NT2/D1 (cell line): ENCODE measurements at regions not wholly inside any gene's neighbourhood (a gene's known extent, or its start where the extent isn't known, plus 50 kb on each side); places are given as distances from the start of the nearest gene placed in this dataset.
A peak's percentile ranks its signal among the peaks of the same experiment; 100 is the strongest.

Experiments used
- DNase-seq: peaks from one replicate; pipeline ENCODE4 v3.0.0-alpha.2; 2011; ENCODE audit warnings: low read depth, low spot score
- H3K27me3 ChIP-seq: 2 replicates; pipeline ENCODE4 v1.6.0; 2011; ENCODE audit warnings: mild to moderate bottlenecking; ENCODE audit not compliant: insufficient read length, insufficient read depth
- H3K36me3 ChIP-seq: 2 replicates; pipeline ENCODE4 v1.6.1; 2011; ENCODE audit warnings: mild to moderate bottlenecking, low read length, mixed read lengths; ENCODE audit not compliant: insufficient read depth, insufficient read length
- H3K4me1 ChIP-seq: 2 replicates; pipeline ENCODE4 v1.5.1; 2011; ENCODE audit not compliant: insufficient read depth, insufficient read length
- H3K4me3 ChIP-seq: 2 replicates; pipeline ENCODE4 v1.5.1; 2011; ENCODE audit warnings: low read depth; ENCODE audit not compliant: insufficient read length
- H3K9ac ChIP-seq: 2 replicates; pipeline ENCODE4 v1.6.0; 2011; ENCODE audit warnings: low read depth; ENCODE audit not compliant: insufficient read length
- H3K9me3 ChIP-seq: 2 replicates; pipeline ENCODE4 v1.5.1; 2011; ENCODE audit warnings: mild to moderate bottlenecking, low read length; ENCODE audit not compliant: insufficient read depth
- SUZ12 ChIP-seq: IDR thresholded peaks from 2 replicates; pipeline ENCODE4 v1.6.1; 2011; ENCODE audit not compliant: insufficient read length, insufficient read depth; ENCODE audit errors: extremely low read depth
- YY1 ChIP-seq: IDR thresholded peaks from 2 replicates; pipeline ENCODE4 v1.6.1; 2011; ENCODE audit not compliant: insufficient read length, insufficient read depth
- ZNF274 ChIP-seq: IDR thresholded peaks from 2 replicates; pipeline ENCODE4 v1.6.1; 2011; ENCODE audit warnings: mild to moderate bottlenecking, low read depth, low read length

DNA sequence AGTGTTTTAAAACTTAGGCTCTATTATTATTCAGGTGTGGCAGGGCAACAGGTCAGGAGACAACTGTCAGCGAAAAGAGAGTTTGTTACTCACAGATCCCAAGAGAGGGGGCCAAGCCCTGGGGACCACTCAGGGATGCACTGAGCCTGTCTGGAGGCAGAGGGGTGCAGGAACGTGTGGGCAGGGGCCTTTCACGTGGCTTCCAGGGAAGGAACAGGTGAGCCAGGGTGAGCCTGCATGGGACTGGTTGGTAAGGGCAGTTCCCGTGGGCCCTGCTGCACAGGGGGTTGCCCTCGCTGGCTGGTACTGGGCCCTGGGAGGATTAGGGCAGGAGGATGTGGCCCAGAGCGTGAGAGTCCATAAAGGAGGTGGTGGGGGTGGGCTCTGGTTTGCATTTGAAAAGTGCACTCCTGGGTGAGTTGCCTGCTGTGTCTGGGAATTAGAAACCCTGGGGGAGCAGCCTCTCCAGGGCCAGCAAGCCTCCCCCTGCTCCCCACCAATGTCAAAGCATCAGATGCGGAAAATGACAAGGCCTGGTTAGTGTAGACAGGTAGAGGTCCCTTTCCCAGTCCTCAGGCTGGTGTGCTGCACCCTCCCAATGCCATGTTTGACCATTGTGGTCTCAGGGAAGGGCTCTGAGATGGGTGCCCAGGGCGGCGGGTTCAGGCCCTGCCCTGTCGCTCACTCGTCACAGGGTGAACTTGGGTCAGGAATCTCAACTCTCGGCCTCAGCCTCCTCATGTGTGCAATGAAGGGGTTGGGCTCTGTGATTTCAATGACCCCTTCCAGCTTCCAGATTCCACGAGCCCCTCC is 127.4 kb upstream of the RPS6KA2 start:
- no peaks in the 10 kb centered on the region for H3K27me3 ChIP-seq
- H3K4me1 ChIP-seq, result peaks cover 18% of the 10 kb centered on the region
- no peak overlapping the region for H3K4me3 ChIP-seq
- TF ChIP-seq ZNF274 (no peak), SUZ12 (no peak), YY1 (no peak)
- no peak overlapping the region for H3K9ac ChIP-seq
- no peaks in the 10 kb centered on the region for H3K9me3 ChIP-seq
- no peaks in the 10 kb centered on the region for H3K36me3 ChIP-seq
- no peak for DNase-seq

GRCh38 chr6:166752928-166753721 is 126.1 kb upstream of the RPS6KA2 start:
- no peak for DNase-seq
- Histone ChIP-seq H3K36me3 (no peaks in the 10 kb centered on the region), H3K4me3 (no peak overlapping the region), H3K9me3 (no peaks in the 10 kb centered on the region), H3K4me1 (peaks cover 18% of the 10 kb centered on the region), H3K27me3 (no peaks in the 10 kb centered on the region), H3K9ac (no peak overlapping the region)
- TF ChIP-seq YY1 (no peak), SUZ12 (no peak), ZNF274 (no peak)

DNA sequence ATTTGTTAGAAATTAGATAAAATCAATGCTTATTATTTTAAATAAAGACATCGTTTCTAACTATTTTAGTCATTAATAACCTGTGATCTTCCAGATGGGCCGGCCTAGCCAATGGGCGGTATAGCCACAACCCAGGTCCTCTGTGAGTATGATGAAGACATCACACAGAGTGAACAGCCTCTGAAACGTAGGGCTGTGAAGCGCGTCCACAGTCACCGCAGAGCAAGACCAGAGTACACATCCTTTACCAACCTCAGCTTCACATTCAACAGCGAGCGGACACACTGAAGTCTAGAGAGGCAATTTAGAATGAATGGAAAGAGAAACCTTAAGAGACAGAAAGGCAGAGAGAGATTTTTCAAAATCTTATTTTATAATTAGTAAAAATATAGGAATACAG is 125.0 kb upstream of the RPS6KA2 start:
- Histone ChIP-seq H3K36me3 (no peaks in the 10 kb centered on the region), H3K9ac (no peak overlapping the region), H3K4me3 (no peak overlapping the region), H3K9me3 (no peaks in the 10 kb centered on the region), H3K4me1 (peaks cover 22% of the 10 kb centered on the region), H3K27me3 (no peaks in the 10 kb centered on the region)
- TF ChIP-seq ZNF274, result no peak
- no peak for TF ChIP-seq YY1
- no peak for TF ChIP-seq SUZ12
- DNase-seq, result no peak

- peak overlapping the region; percentile 2 for H3K9ac ChIP-seq
- H3K4me3 ChIP-seq, result no peak overlapping the region
- TF ChIP-seq ZNF274 (no peak), YY1 (no peak), SUZ12 (no peak)
- peaks cover 23% of the 10 kb centered on the region for H3K4me1 ChIP-seq
- DNase-seq, result no peak
- no peaks in the 10 kb centered on the region for H3K27me3 ChIP-seq
- H3K36me3 ChIP-seq, result no peaks in the 10 kb centered on the region
- no peaks in the 10 kb centered on the region for H3K9me3 ChIP-seq
Measured at GRCh38 chr6:166751051-166751595, 124.1 kb upstream of the RPS6KA2 start.

GRCh38 chr6:166750108-166750793 is 123.2 kb upstream of the RPS6KA2 start:
- H3K9me3 ChIP-seq, result no peaks in the 10 kb centered on the region
- H3K4me1 ChIP-seq, result peaks cover 23% of the 10 kb centered on the region
- no peaks in the 10 kb centered on the region for H3K27me3 ChIP-seq
- no peaks in the 10 kb centered on the region for H3K36me3 ChIP-seq
- peak overlapping the region; percentile 2 for H3K9ac ChIP-seq
- DNase-seq, result no peak
- no peak for TF ChIP-seq ZNF274
- no peak for TF ChIP-seq SUZ12
- no peak for TF ChIP-seq YY1
- no peak overlapping the region for H3K4me3 ChIP-seq

DNA sequence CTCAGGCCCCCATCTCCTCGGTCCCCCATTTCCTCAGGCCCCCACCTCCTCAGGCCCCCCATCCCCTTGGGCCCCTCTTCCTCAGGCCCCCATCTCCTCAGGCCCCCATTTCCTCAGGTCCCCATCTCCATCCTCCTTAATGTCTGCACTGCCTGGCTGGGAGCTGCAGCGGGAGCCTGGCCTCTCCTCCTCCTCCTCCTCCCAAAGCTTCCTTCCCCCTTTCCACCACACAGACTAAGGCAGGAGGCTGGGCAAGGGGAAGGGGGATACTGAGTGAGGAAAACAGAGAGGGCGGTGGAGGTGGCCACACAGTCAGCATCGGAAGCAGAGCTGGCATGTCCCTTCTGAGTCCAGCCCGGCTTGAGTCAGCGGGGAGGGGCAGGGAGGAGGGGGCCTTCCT is 122.6 kb upstream of the RPS6KA2 start:
- H3K9me3 ChIP-seq, result no peaks in the 10 kb centered on the region; the same call in 1 of the 2 replicates
- H3K36me3 ChIP-seq, result no peaks in the 10 kb centered on the region
- TF ChIP-seq SUZ12 (no peak), YY1 (no peak), ZNF274 (no peak)
- no peak overlapping the region for H3K4me3 ChIP-seq
- no peaks in the 10 kb centered on the region for H3K27me3 ChIP-seq
- no peak for DNase-seq
- H3K9ac ChIP-seq, result no peak overlapping the region
- peaks cover 20% of the 10 kb centered on the region for H3K4me1 ChIP-seq
